Fibroblast of skin of abdomen (primary cell): ENCODE measurements at regions not wholly inside any gene's neighbourhood (a gene's known extent, or its start where the extent isn't known, plus 50 kb on each side); places are given as distances from the start of the nearest gene placed in this dataset.
"Not testable (repeated sequence)": the region's sequence is repeated elsewhere in the genome, so short reads cannot be mapped to it uniquely, and the experiment has no call there.

Experiments used
- DNase-seq: peaks from one replicate; pipeline ENCODE4 v3.0.0-alpha.2; 2013

- DNase-seq, result no peak
These were observed 207.0 kb upstream of the PRDM1 start for GRCh38 chr6:105879146-105879545.

DNA sequence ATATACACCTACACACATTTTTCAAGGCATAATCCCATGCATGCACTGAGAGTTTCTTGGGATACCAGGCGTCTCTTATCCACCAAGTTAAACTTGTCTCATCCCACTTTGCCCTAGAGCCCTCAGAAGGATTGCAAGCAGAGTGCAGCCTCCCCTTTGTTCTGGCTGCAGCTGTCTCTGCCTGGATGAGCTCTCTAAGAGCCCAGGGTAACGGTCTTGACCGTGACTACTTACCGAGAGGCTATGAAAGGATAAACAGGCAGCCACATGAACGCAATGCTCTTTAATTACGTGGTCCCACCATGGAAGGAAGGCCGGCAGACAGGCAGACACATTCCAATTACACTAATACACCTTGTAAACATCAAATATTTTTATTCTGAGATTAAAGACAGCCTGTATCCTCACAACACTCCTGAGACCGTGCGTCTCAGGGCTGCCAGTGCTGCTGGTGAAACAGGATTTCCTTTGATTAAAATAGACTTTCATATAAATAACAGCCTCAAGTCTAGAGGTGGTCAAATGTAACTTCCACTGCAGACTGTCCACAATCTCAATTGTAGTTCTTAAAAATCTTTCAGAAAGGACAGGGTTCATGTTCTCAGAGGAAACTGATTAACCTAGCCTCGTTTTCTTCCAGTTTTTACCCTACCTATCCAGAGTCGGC lies 210.0 kb upstream of the PRDM1 start:
- no peak for DNase-seq

DNA sequence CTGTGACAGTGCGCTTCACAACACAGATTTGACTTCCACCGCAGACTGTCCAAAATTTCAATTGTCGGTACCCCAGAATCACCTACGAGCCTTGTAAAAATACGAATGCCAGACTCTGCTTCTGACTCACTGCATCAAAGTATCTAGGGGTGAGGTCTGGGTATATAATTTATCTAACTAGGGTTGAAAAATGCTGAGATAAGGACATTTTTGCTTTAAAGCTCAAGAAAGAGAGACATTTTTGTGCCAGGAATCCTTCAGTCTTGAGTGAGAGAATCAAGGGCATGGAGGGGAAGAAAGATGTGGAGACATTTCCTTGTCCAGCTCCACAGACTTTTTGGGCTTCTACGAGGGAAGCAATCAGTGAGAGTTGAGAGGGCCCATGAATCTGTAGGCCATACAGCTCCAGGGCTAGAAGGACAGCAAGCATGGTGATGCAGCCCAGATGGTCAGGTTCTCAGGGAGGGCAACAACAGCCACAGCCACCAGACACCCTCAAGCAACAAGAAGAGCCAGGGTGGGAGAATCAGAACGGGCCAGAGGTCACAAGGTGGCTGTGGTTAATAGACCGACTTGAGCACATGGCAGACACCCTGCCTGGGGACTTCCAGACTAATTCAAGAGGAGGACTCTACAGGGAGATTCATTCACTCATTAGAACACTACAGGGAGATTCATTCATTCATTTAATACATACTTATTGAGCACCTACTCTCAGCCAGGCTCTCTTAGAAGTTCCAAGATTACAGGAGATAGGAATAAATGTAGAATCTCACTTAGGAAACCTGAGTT lies 211.1 kb upstream of the PRDM1 start:
- no peak for DNase-seq

GRCh38 chr6:105873799-105874198 lies 212.3 kb upstream of the PRDM1 start:
- no peak for DNase-seq

- no peak for DNase-seq
These were observed 212.9 kb upstream of the PRDM1 start for GRCh38 chr6:105873211-105873704.

GRCh38 chr6:105872249-105872648 lies 213.9 kb upstream of the PRDM1 start:
- DNase-seq, result no peak

DNA sequence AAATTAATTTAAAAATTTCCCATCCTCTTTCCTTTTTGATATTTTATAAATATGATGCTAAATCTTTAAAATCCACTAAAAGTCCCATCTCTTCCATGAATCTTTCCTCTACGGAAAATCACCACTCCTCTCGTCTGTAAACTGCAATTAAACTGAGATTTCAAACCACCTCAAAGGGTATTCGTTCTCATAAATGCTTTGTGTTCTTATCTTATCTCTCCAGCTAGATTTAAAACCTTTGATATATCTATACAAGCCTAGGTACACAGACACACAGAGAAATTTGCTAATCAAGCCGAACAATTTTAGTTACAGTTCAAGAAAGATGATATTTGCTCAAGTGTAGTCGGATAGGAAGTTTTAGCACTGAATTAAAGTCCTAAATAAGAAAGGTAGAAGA lies 214.6 kb upstream of the PRDM1 start:
- DNase-seq, result no peak

DNA sequence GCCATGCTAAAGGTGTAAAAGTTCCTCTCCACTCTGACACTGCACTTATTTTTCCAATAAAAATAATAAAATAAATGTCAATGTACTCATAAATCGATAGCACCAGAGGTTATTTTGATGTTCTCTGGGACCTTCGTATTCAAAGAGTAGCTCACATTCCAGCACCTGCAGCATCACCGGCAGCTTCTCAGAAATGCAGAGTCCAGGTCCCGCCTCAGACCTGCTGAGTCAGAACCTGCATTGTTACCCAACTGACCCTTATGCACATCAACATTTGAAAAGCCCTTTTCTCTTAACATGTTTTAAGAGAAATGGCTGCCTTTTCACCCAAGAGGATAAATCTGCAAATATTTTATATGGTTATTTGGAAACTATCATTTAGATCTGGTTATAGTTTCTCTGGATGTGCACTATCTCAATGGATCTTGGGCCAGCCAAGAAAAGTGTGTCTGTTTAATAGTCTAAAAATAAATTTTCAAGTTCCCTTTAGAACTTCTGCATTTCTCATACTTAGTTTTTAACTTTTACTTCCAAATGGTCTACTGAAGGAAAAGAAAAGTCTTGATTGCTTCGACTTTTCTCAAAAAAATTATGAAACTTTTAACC lies 216.2 kb upstream of the PRDM1 start:
- DNase-seq, result no peak

- DNase-seq, result no peak
These were observed 217.2 kb upstream of the PRDM1 start for GRCh38 chr6:105868823-105869460.

- DNase-seq, result no peak
These were observed 218.3 kb upstream of the PRDM1 start for GRCh38 chr6:105867821-105868220.

- no peak for DNase-seq
These were observed 218.9 kb upstream of the PRDM1 start for GRCh38 chr6:105867277-105867676.

DNA sequence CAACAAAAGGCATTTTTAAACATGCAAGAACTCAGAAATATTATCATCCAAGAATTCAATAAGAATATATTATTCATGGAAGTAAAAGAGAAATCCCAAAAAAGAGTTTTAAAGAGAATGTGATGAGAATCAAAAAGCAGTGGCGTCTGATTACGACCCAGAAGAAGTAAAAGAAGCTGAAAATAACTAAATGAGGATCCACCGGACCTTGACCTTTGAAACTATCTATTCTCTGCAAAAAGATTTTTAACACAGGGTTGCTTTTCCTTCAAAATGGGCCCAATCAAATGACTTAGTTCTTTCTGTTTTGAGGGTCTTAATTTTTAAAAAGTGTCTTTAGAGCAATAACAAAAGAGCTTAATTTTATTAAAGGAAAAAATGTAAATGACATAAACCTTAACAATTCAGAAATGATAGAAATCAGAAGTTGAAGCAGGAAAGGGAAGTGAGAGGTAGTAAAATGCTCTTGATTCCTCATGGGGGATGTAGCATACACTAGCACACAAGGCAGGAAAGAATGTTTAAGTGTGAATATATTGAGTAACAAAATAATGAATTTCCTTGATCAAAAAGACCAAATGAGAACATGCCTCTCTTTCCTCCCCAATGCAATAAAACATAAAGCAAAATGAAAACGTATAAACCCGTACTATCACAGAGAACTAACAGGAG lies 223.1 kb upstream of the PRDM1 start:
- no peak for DNase-seq

DNA sequence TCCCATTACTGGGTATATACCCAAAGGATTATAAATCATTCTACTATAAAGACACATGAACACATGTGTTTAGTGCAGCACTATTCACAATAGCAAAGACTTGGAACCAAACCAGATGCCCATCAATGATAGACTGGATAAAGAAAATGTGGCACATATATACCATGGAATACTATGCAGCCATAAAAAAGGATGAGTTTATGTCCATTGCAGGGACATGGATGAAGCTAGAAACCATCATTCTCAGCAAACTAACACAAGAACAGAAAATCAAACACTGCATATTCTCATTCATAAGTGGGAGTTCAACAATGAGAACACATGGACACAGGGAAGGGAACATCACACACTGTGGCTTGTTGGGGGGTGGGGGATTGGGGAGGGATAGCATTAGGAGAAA lies 225.2 kb upstream of the PRDM1 start:
- DNase-seq, result not testable (repeated sequence)

- DNase-seq, result no peak
These were observed 226.7 kb upstream of the PRDM1 start for GRCh38 chr6:105859457-105859856.

GRCh38 chr6:105858639-105859038 lies 227.5 kb upstream of the PRDM1 start:
- DNase-seq, result not testable (repeated sequence)

- DNase-seq, result no peak
These were observed 230.7 kb upstream of the PRDM1 start for GRCh38 chr6:105855433-105855832.

DNA sequence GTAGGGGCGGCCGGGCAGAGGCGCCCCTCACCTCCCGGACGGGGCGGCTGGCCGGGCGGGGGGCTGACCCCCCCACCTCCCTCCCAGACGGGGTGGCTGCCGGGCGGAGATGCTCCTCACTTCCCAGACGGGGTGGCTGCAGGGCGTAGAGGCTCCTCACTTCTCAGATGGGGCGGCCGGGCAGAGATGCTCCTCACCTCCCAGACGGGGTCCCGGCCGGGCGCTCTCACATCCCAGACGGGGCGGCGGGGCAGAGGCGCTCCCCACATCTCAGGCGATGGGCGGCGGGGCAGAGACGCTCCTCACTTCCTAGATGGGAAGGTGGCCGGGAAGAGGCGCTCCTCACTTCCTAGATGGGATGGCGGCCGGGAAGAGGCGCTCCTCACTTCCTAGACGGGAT lies 232.2 kb upstream of the PRDM1 start:
- not testable (repeated sequence) for DNase-seq

DNA sequence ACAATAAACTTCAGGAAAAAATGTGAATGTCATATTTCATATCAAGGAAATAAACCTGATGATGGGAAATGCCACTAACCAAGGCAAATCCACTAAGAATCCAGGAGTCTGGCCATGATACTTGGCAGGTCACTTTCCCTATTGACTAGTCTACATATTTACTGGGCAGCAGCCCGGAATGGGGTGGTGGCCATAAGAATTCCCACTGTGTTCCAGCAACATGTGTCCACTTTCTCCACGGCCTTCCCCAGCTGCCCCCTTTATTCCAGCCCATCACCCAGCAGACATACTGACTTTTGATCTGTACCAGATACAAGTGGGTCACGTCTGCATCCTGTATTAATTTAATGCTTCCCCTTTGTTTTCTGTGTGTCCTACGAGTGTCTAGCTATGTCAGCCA lies 234.5 kb upstream of the PRDM1 start:
- no peak for DNase-seq

DNA sequence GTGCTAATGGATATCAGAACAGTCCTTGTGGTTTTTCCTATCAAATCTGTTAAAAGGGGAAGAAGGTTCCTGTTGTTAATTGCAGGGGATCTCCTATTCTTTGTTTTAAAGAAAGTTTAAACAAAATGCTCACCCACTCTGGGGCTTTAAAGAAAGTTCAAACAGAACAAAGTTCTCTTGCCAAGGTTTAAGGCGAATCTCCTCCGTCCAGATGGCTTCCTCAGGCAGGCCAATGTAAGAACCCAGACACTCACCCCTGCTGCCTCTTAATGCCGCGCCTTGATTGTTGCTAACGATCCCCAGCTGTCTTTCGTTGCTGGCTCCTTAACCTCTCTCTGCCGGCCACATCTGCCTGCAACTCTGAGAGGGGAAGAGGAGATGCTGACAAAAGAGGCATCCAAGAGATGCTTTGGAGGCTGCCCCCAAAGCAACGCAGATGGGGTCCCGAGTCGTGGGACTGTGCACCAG lies 235.0 kb upstream of the PRDM1 start:
- DNase-seq, result peak; percentile 58

DNA sequence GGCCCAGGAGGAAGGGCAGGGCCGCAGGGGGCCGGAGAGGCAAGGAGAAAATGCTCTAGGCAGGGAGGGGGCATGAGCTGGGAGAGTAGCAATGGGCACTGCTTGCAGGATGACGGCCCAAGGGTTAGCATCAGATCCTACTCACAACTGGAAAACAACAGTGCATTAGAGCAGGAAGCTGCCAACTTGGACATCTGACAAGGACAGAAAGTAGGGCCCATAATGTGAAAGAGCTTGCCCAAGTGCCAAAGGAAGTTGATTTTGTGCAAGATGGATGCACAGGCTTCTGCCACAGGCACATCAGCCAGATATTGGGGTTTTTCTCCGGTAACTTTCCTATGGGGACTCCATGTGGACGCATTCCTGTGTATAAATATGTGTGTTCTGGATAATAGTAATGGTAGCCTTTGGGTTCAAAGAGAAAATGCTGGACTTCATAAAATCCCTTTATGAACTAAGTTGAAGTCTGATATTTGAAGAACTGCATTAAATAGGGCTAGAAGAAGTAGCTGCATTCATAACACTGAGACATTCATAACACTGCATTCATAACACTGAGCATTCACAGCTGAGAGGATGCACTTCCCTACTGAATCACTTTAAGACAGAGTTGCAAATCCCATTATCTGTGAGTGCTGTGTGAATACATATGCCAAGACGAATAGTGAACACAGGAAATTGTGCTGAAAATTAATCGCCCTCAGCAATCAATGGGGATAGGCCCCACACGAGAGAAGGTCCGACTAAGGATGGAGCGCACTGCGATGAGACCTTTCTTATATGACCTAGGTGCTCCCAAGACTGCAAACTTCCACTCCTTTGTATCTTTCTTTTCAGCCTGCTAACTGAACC lies 235.6 kb upstream of the PRDM1 start:
- DNase-seq, result no peak

- DNase-seq, result peak; percentile 47
These were observed 236.4 kb upstream of the PRDM1 start for GRCh38 chr6:105849746-105850145.
